Endothelial cell of umbilical vein (primary cell): ENCODE measurements at regions not wholly inside any gene's neighbourhood (a gene's known extent, or its start where the extent isn't known, plus 50 kb on each side); places are given as distances from the start of the nearest gene placed in this dataset.

Experiments
- BruUV-seq: library from RNA; stranded (reverse); fragments of 400-500 nt; replicated peaks from 2 replicates; lab custom pipeline; 2021; lab: Mats Ljungman, UMichigan
- CTCF ChIA-PET: fragments of 300-600, 350-600 bp; sonication (Branson Sonifier 250); formaldehyde crosslinking; loops from one replicate; lab custom pipeline; 2021; ENCODE audit warnings: antibody characterized with exemption, inconsistent platforms; lab: Charles Lee
- POLR2A ChIA-PET: fragments of 300-600, 350-600 bp; sonication (Branson Sonifier 250); formaldehyde crosslinking; loops from one replicate; lab custom pipeline; 2021; ENCODE audit warnings: antibody characterized with exemption, inconsistent platforms; lab: Charles Lee
- DNase-seq: peaks from one replicate; pipeline ENCODE4 v3.0.0-alpha.2; 2011; ENCODE audit warnings: low read depth, low spot score
- FAIRE-seq: peaks from 2 replicates; lab custom pipeline; 2011; peaks lifted over from hg19 to GRCh38; lab: Jason Lieb, UNC
- H2AFZ ChIP-seq: 2 replicates; pipeline ENCODE4 v1.6.0; 2012; ENCODE audit warnings: low read depth, low read length, control low read depth, inconsistent platforms
- H3K27ac ChIP-seq: 2 replicates; pipeline ENCODE4 v1.5.1; 2011; ENCODE audit warnings: low read depth, mild to moderate bottlenecking, control low read depth, low read length, moderate library complexity; ENCODE audit not compliant: insufficient read depth
- H3K27me3 ChIP-seq, 2 experiments: 2 replicates each; pipeline versions ENCODE4 v1.6.0 to v1.6.1; 2011; ENCODE audit warnings: low read length in 2 of 2, mixed read lengths in 1 of 2; ENCODE audit not compliant: control insufficient read depth in 2 of 2, insufficient read depth in 2 of 2
- H3K36me3 ChIP-seq, 2 experiments: 2 replicates in 1 of 2; 3 replicates in 1 of 2; pipeline ENCODE4 v1.5.1; 2011; ENCODE audit warnings: low read length in 2 of 2, mild to moderate bottlenecking in 1 of 2, moderate library complexity in 1 of 2; ENCODE audit not compliant: control insufficient read depth in 2 of 2, insufficient read depth in 2 of 2; ENCODE audit errors: extremely low read depth in 1 of 2
- H3K4me1 ChIP-seq: 3 replicates; pipeline ENCODE4 v1.5.1; 2011; ENCODE audit warnings: mild to moderate bottlenecking, low read length; ENCODE audit not compliant: control insufficient read depth, insufficient read depth; ENCODE audit errors: extremely low read depth
- H3K4me2 ChIP-seq: 2 replicates; pipeline ENCODE4 v1.6.1; 2011; ENCODE audit warnings: low read length, control low read depth, mixed read lengths; ENCODE audit not compliant: insufficient read depth
- H3K4me3 ChIP-seq, 3 experiments: fragments of 200-600 bp in 1 of 3; sonication (generic), shearing (Covaris generic) in 1 of 3; replicated peaks in 1 of 3; 2 replicates each; pipeline ENCODE4 v1.5.1; 2011 to 2016; ENCODE audit warnings: control low read depth in 3 of 3, low read length in 3 of 3, mild to moderate bottlenecking in 2 of 3, inconsistent platforms in 1 of 3, low read depth in 1 of 3, moderate library complexity in 1 of 3; ENCODE audit not compliant: insufficient read depth in 1 of 3
- H3K79me2 ChIP-seq: 2 replicates; pipeline ENCODE4 v1.6.0; 2012; ENCODE audit warnings: low read length, inconsistent platforms; ENCODE audit not compliant: control insufficient read depth, insufficient read depth
- H3K9ac ChIP-seq: replicated peaks from 2 replicates; pipeline ENCODE3; 2011; ENCODE audit warnings: low read length, control low read depth; ENCODE audit not compliant: insufficient read depth; ENCODE audit errors: extremely low read depth
- H3K9me1 ChIP-seq: replicated peaks from 3 replicates; pipeline ENCODE4 v1.6.0; 2011; ENCODE audit warnings: mild to moderate bottlenecking, low read length; ENCODE audit not compliant: control insufficient read depth, insufficient read depth; ENCODE audit errors: extremely low read depth
- H3K9me3 ChIP-seq: replicated peaks from 2 replicates; pipeline ENCODE4 v1.5.1; 2012; ENCODE audit warnings: low read length, inconsistent platforms; ENCODE audit not compliant: control insufficient read depth, insufficient read depth
- H4K20me1 ChIP-seq: replicated peaks from 2 replicates; pipeline ENCODE3; 2011; ENCODE audit warnings: mild to moderate bottlenecking, low read length; ENCODE audit not compliant: control insufficient read depth, insufficient read depth; ENCODE audit errors: extremely low read depth
- CTCF ChIP-seq, 2 donors: IDR thresholded peaks; 1 replicate in 1 of 2; 2 replicates in 1 of 2; pipeline ENCODE4 v1.5.1; 2011; ENCODE audit warnings: low read length in 2 of 2, mild to moderate bottlenecking in 2 of 2, moderate library complexity in 2 of 2, control low read depth in 1 of 2, inconsistent platforms in 1 of 2, low read depth in 1 of 2; ENCODE audit not compliant: insufficient read depth in 1 of 2; ENCODE audit errors: extremely low read depth in 1 of 2
- EZH2 ChIP-seq: IDR thresholded peaks from 2 replicates; pipeline ENCODE4 v1.6.1; 2012; ENCODE audit warnings: borderline replicate concordance, low read depth, mild to moderate bottlenecking, moderate library complexity, low read length, inconsistent platforms; ENCODE audit not compliant: severe bottlenecking
- FOS ChIP-seq: IDR thresholded peaks from 2 replicates; pipeline ENCODE4 v1.6.1; 2011; ENCODE audit warnings: mild to moderate bottlenecking, low read length, moderate library complexity, borderline replicate concordance; ENCODE audit not compliant: insufficient read depth
- GATA2 ChIP-seq: IDR thresholded peaks from 2 replicates; pipeline ENCODE4 v1.7.0; 2011; ENCODE audit warnings: low read depth, mild to moderate bottlenecking, moderate library complexity, mixed read lengths, low read length; ENCODE audit not compliant: insufficient read length, insufficient read depth
- JUN ChIP-seq: IDR thresholded peaks from 2 replicates; pipeline ENCODE4 v1.6.1; 2011; ENCODE audit warnings: borderline replicate concordance, low read depth; ENCODE audit not compliant: insufficient read length, insufficient read depth
- MYC ChIP-seq: IDR thresholded peaks from one replicate; pipeline ENCODE4 v1.6.1; 2011; ENCODE audit warnings: mild to moderate bottlenecking, low read depth, low read length
- POLR2A ChIP-seq: IDR thresholded peaks from 2 replicates; pipeline ENCODE4 v1.6.1; 2012; ENCODE audit warnings: low read depth, mild to moderate bottlenecking, control low read depth, low read length
- POLR2AphosphoS5 ChIP-seq: IDR thresholded peaks from 2 replicates; pipeline ENCODE4 v1.6.1; 2012; ENCODE audit warnings: low read depth, mild to moderate bottlenecking, control low read depth, low read length, moderate library complexity; ENCODE audit not compliant: insufficient read depth
- dilution Hi-C: fragments of 300-500 bp; cut with MboI; formaldehyde crosslinking; loops from one replicate; pipeline ENCODE4 v1.15.0; 2019; ENCODE audit warnings: low sequenced_read_pairs; ENCODE audit not compliant: extremely low pct_ligation_motif_present
- intact Hi-C: fragments of 100-400 bp; cut with micrococcal nuclease; formaldehyde crosslinking; loops from one replicate; pipeline ENCODE4 v1.10.0; 2022
- TF ChIP-seq, protein P1 (sequence below): IDR thresholded peaks from 2 replicates; pipeline ENCODE4 v1.6.1; 2011; ENCODE audit not compliant: insufficient read depth, insufficient read length

DNA sequence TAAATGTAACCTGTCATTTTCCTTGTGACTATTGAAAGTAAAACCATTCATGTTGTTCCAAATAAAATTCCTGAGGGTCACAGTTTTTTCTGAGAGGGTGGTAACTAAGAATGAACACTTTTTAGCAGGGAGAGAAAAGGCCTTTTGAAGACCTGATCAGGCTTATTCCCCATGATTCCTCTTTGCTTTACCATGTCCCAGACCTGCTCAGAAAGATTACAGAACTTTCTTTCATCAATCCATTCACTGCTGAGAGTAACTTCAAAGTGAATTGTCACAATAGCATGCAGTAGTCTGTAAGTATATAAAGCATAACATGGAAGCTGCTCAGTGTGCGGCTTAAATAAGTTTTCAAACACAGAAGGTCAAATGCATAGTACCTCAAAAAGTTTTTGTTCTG, 201.5 kb upstream of the COL11A1 start:
- Histone ChIP-seq H3K4me2 (no peak overlapping the region), H3K9me3 (no peaks in the 10 kb centered on the region), H3K4me1 (no peaks in the 10 kb centered on the region), H3K79me2 (no peaks in the 10 kb centered on the region), H4K20me1 (no peaks in the 10 kb centered on the region), H3K27ac (no peak overlapping the region), H3K4me3 (no peak overlapping the region), H3K9ac (no peak overlapping the region), H3K36me3 (no peaks in the 10 kb centered on the region), H2AFZ (no peak overlapping the region), H3K27me3 (no peaks in the 10 kb centered on the region), H3K9me1 (no peaks in the 10 kb centered on the region)
- CTCF ChIA-PET: no interaction called here
- intact Hi-C loops (no loop called here), dilution Hi-C loops (no loop called here)
- FAIRE-seq (no peak), DNase-seq (no peak)
- no TSS peak for BruUV-seq
- POLR2A ChIA-PET: no interaction called here
- TF ChIP-seq GATA2 (no peak), CTCF (IDR thresholded peaks at IDR 0.05; ENCODE audit: extremely low read depth in 1 of 2, insufficient read depth in 1 of 2, low read depth in 1 of 2, low read length in 2 of 2) (no peak), FOS (no peak), EZH2 (no peak), POLR2AphosphoS5 (no peak), MYC (no peak), JUN (no peak), POLR2A (no peak)
- TF ChIP-seq, protein P1, sequence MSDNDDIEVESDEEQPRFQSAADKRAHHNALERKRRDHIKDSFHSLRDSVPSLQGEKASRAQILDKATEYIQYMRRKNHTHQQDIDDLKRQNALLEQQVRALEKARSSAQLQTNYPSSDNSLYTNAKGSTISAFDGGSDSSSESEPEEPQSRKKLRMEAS: no peak
